Stimulated activated CD4-positive, alpha-beta T cell treated with anti-CD3 and anti-CD28 coated beads, Interleukin-2, amount 100 ng/mL, for 48 hours (primary cell): ENCODE measurements at regions not wholly inside any gene's neighbourhood (a gene's known extent, or its start where the extent isn't known, plus 50 kb on each side); places are given as distances from the start of the nearest gene placed in this dataset.

Experiments used
- DNase-seq, 2 donors: peaks; one replicate each; pipeline ENCODE4 v3.0.0-alpha.2; 2020

- DNase-seq: no peak
Measured at GRCh38 chr10:78506614-78507013, 473.0 kb downstream of the RPS24 start.

- no peak for DNase-seq
Measured at GRCh38 chr10:78507510-78508160, 474.0 kb downstream of the RPS24 start.

- DNase-seq: no peak
Measured at GRCh38 chr10:78508955-78509748, 475.5 kb downstream of the RPS24 start.

GRCh38 chr10:78510566-78511323, 477.1 kb downstream of the RPS24 start:
- no peak for DNase-seq

- DNase-seq: no peak
Measured at GRCh38 chr10:78511324-78512204, 477.9 kb downstream of the RPS24 start.

- no peak for DNase-seq
Measured at GRCh38 chr10:78512205-78512550, 478.5 kb downstream of the RPS24 start.

GRCh38 chr10:78513330-78513729, 479.7 kb downstream of the RPS24 start:
- no peak for DNase-seq

GRCh38 chr10:78513986-78514385, 480.3 kb downstream of the RPS24 start:
- no peak for DNase-seq

GRCh38 chr10:78514459-78514858, 480.8 kb downstream of the RPS24 start:
- no peak for DNase-seq

GRCh38 chr10:78515038-78515872, 481.6 kb downstream of the RPS24 start:
- no peak for DNase-seq

- no peak for DNase-seq
Measured at GRCh38 chr10:78515873-78516153, 482.1 kb downstream of the RPS24 start.

- no peak for DNase-seq
Measured at GRCh38 chr10:78516236-78516635, 482.6 kb downstream of the RPS24 start.

- no peak for DNase-seq
Measured at GRCh38 chr10:78516756-78517155, 483.1 kb downstream of the RPS24 start.

GRCh38 chr10:78518224-78518623, 484.6 kb downstream of the RPS24 start:
- DNase-seq: no peak

GRCh38 chr10:78520737-78521430, 487.2 kb downstream of the RPS24 start:
- DNase-seq: no peak

GRCh38 chr10:78523453-78523852, 489.8 kb downstream of the RPS24 start:
- DNase-seq: no peak

- DNase-seq: no peak
Measured at GRCh38 chr10:78524342-78524741, 490.7 kb downstream of the RPS24 start.

GRCh38 chr10:78524941-78525340, 491.3 kb downstream of the RPS24 start:
- DNase-seq: no peak

- DNase-seq: no peak
Measured at GRCh38 chr10:78526347-78526746, 492.7 kb downstream of the RPS24 start.

- DNase-seq: no peak
Measured at GRCh38 chr10:78527296-78527695, 493.6 kb downstream of the RPS24 start.

- DNase-seq: no peak
Measured at GRCh38 chr10:78528749-78529204, 495.1 kb downstream of the RPS24 start.
